ENCODE measurements at regions not wholly inside any gene's neighbourhood (a gene's known extent, or its start where the extent isn't known, plus 50 kb on each side); places are given as distances from the start of the nearest gene placed in this dataset.

DNA sequence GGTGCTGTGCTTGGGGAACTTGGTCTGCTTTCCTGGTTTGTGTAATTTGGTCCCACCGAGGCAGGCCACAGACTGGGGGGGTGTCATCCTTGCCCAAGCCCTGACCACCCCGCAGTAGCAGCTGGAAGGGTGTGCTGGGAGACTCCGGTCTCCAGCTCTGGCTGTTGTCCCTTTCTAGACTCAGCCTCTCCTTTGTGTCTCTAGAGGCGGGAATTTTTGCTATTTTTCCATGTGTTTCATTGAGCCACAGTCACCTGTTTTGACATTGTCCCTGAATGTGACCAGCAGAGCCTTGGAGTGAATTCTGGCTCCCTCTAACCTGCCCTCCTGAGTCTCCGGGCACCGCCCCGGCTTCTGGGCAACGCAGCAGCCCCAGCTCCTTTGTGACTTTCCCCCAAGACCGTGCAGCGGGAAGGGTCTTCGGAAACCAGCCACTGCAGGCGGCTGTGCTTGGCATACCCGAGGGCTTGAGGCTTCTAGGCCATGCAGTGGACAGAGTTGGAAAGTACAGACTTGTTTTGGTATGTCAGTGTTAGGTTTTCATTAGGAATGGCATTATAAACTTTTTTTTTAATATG lies 98.6 kb downstream of the TNFAIP2 start:
- no peak for DNase-seq
- Mint-ChIP-seq H3K9me3 (ENCODE audit: low read depth, unreplicated experiment) (no peaks in the 10 kb centered on the region), H3K4me3 (ENCODE audit: low read depth, unreplicated experiment) (no peak overlapping the region), H3K36me3 (ENCODE audit: insufficient read depth, unreplicated experiment) (no peaks in the 10 kb centered on the region), H3K27me3 (ENCODE audit: unreplicated experiment) (no peaks in the 10 kb centered on the region), H3K4me1 (ENCODE audit: low read depth, unreplicated experiment) (no peaks in the 10 kb centered on the region), H3K27ac (ENCODE audit: unreplicated experiment) (no peak overlapping the region)
- intact Hi-C loops (cut with micrococcal nuclease; ENCODE audit: unreplicated experiment), result no loop called here
- TF ChIP-seq, protein P1, sequence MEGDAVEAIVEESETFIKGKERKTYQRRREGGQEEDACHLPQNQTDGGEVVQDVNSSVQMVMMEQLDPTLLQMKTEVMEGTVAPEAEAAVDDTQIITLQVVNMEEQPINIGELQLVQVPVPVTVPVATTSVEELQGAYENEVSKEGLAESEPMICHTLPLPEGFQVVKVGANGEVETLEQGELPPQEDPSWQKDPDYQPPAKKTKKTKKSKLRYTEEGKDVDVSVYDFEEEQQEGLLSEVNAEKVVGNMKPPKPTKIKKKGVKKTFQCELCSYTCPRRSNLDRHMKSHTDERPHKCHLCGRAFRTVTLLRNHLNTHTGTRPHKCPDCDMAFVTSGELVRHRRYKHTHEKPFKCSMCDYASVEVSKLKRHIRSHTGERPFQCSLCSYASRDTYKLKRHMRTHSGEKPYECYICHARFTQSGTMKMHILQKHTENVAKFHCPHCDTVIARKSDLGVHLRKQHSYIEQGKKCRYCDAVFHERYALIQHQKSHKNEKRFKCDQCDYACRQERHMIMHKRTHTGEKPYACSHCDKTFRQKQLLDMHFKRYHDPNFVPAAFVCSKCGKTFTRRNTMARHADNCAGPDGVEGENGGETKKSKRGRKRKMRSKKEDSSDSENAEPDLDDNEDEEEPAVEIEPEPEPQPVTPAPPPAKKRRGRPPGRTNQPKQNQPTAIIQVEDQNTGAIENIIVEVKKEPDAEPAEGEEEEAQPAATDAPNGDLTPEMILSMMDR (IDR thresholded peaks at IDR 0.05; ENCODE audit: unreplicated experiment), result no peak
- no TSS peak for BruUV-seq (replicated peaks)
- CTCF ChIA-PET, result no interaction called here

DNA sequence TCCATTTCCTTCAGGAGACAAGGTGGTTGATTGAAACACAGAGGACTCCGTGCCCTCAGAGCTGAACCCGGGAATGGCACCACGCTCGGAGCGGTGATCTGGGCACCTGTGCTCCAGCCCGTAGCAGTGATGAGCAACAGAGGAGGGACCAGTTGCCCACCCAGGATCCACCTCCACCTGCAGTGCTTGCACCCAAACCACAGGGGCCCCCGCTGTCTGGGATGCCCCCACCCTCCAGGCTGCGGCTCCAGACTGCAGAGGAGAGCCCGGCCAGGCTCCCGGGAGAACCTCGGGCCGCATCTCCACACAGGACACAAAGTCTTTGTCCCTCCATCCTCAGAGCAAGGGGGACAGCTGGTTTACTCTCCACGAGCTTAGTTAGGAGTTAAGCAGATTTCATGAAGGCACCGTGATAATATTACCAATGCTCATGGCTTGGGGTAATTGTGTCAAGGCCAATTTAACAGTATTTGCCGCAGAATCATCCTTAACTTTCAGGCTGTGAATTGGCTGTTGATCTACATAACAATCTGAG lies 100.6 kb downstream of the TNFAIP2 start:
- CTCF ChIA-PET, result interaction anchor here (0.7 kb wide), 1 partner anchor 113 kb away, joined by 4 read pairs; no protein-coding TSS in a partner anchor
- Mint-ChIP-seq H3K4me1 (ENCODE audit: low read depth, unreplicated experiment) (no peaks in the 10 kb centered on the region), H3K36me3 (ENCODE audit: insufficient read depth, unreplicated experiment) (no peaks in the 10 kb centered on the region), H3K4me3 (ENCODE audit: low read depth, unreplicated experiment) (no peak overlapping the region), H3K9me3 (ENCODE audit: low read depth, unreplicated experiment) (no peaks in the 10 kb centered on the region), H3K27me3 (ENCODE audit: unreplicated experiment) (no peaks in the 10 kb centered on the region), H3K27ac (ENCODE audit: unreplicated experiment) (no peak overlapping the region)
- intact Hi-C loops (cut with micrococcal nuclease; ENCODE audit: unreplicated experiment), result no loop called here
- TF ChIP-seq, protein P1 (IDR thresholded peaks at IDR 0.05; ENCODE audit: unreplicated experiment), result no peak
- no peak for DNase-seq
- BruUV-seq (replicated peaks), result no TSS peak

GRCh38 chr14:103225062-103225461 lies 101.8 kb downstream of the TNFAIP2 start:
- intact Hi-C loops (cut with micrococcal nuclease; ENCODE audit: unreplicated experiment), result no loop called here
- CTCF ChIA-PET, result interaction anchor here (0.8 kb wide), 1 partner anchor 30 kb away, joined by 3 read pairs; no protein-coding TSS in a partner anchor
- TF ChIP-seq, protein P1 (IDR thresholded peaks at IDR 0.05; ENCODE audit: unreplicated experiment), result no peak
- DNase-seq, result no peak
- Mint-ChIP-seq H3K9me3 (ENCODE audit: low read depth, unreplicated experiment) (no peaks in the 10 kb centered on the region), H3K27ac (ENCODE audit: unreplicated experiment) (no peak overlapping the region), H3K4me3 (ENCODE audit: low read depth, unreplicated experiment) (no peak overlapping the region), H3K36me3 (ENCODE audit: insufficient read depth, unreplicated experiment) (peaks cover 2% of the 10 kb centered on the region), H3K4me1 (ENCODE audit: low read depth, unreplicated experiment) (no peaks in the 10 kb centered on the region), H3K27me3 (ENCODE audit: unreplicated experiment) (no peaks in the 10 kb centered on the region)
- no TSS peak for BruUV-seq (replicated peaks)

GRCh38 chr14:103225476-103225875 lies 102.2 kb downstream of the TNFAIP2 start:
- DNase-seq, result no peak
- TF ChIP-seq, protein P1 (IDR thresholded peaks at IDR 0.05; ENCODE audit: unreplicated experiment), result no peak
- Mint-ChIP-seq H3K4me3 (ENCODE audit: low read depth, unreplicated experiment) (no peak overlapping the region), H3K27me3 (ENCODE audit: unreplicated experiment) (no peaks in the 10 kb centered on the region), H3K27ac (ENCODE audit: unreplicated experiment) (no peak overlapping the region), H3K4me1 (ENCODE audit: low read depth, unreplicated experiment) (no peaks in the 10 kb centered on the region), H3K36me3 (ENCODE audit: insufficient read depth, unreplicated experiment) (peaks cover 5% of the 10 kb centered on the region), H3K9me3 (ENCODE audit: low read depth, unreplicated experiment) (no peaks in the 10 kb centered on the region)
- CTCF ChIA-PET, result interaction anchor here (0.8 kb wide), 1 partner anchor 29 kb away, joined by 3 read pairs; no protein-coding TSS in a partner anchor
- intact Hi-C loops (cut with micrococcal nuclease; ENCODE audit: unreplicated experiment), result no loop called here
- BruUV-seq (replicated peaks), result no TSS peak

All from Calu3 (cell line).